NCI-H69 (cell line): ENCODE measurements at regions not wholly inside any gene's neighbourhood (a gene's known extent, or its start where the extent isn't known, plus 50 kb on each side); places are given as distances from the start of the nearest gene placed in this dataset.

Source experiments
- DNase-seq: peaks from one replicate; lab custom pipeline; 2025; lab: John Stamatoyannopoulos, UW

- DNase-seq, result no peak
These were observed 205.1 kb upstream of the EMCN start for GRCh38 chr4:100722866-100723459.

GRCh38 chr4:100722133-100722532, 204.3 kb upstream of the EMCN start:
- DNase-seq, result no peak

GRCh38 chr4:100721490-100721889, 203.7 kb upstream of the EMCN start:
- no peak for DNase-seq

GRCh38 chr4:100721077-100721476, 203.3 kb upstream of the EMCN start:
- DNase-seq, result peak; percentile 27

GRCh38 chr4:100716416-100716815, 198.6 kb upstream of the EMCN start:
- no peak for DNase-seq

GRCh38 chr4:100708776-100709175, 191.0 kb upstream of the EMCN start:
- DNase-seq, result peak; percentile 35

- no peak for DNase-seq
These were observed 190.0 kb upstream of the EMCN start for GRCh38 chr4:100707786-100708185.

- no peak for DNase-seq
These were observed 178.7 kb upstream of the EMCN start for GRCh38 chr4:100696531-100696930.

GRCh38 chr4:100695871-100696270, 178.0 kb upstream of the EMCN start:
- DNase-seq, result no peak

- peak; percentile 8 for DNase-seq
These were observed 177.3 kb upstream of the EMCN start for GRCh38 chr4:100695039-100695654.

GRCh38 chr4:100694467-100694866, 176.6 kb upstream of the EMCN start:
- no peak for DNase-seq

GRCh38 chr4:100690812-100691211, 173.0 kb upstream of the EMCN start:
- DNase-seq, result no peak

- DNase-seq, result no peak
These were observed 170.5 kb upstream of the EMCN start for GRCh38 chr4:100688368-100688767.

- DNase-seq, result no peak
These were observed 164.8 kb upstream of the EMCN start for GRCh38 chr4:100682477-100683218.

- DNase-seq, result peak; percentile 3
These were observed 163.5 kb upstream of the EMCN start for GRCh38 chr4:100681289-100681688.

GRCh38 chr4:100679926-100680325, 162.1 kb upstream of the EMCN start:
- peak; percentile 89 for DNase-seq

- no peak for DNase-seq
These were observed 157.2 kb upstream of the EMCN start for GRCh38 chr4:100674976-100675375.

- no peak for DNase-seq
These were observed 139.4 kb upstream of the EMCN start for GRCh38 chr4:100657187-100657586.

- no peak for DNase-seq
These were observed 133.8 kb upstream of the EMCN start for GRCh38 chr4:100651499-100652175.

- no peak for DNase-seq
These were observed 131.6 kb upstream of the EMCN start for GRCh38 chr4:100649417-100649816.

GRCh38 chr4:100644150-100644549, 126.3 kb upstream of the EMCN start:
- peak; percentile 8 for DNase-seq

- DNase-seq, result peak; percentile 55
These were observed 123.5 kb upstream of the EMCN start for GRCh38 chr4:100641336-100641735.

GRCh38 chr4:100635899-100636298, 118.1 kb upstream of the EMCN start:
- DNase-seq, result no peak
